Natural killer cell (primary cell): ENCODE measurements at regions not wholly inside any gene's neighbourhood (a gene's known extent, or its start where the extent isn't known, plus 50 kb on each side); places are given as distances from the start of the nearest gene placed in this dataset.

ENCODE experiments used
- ATAC-seq, 3 donors: fragments of 150-1000 bp in 2 of 3; fragments of 200-7000 bp in 1 of 3; cut with Tn5 transposase; 1 replicate in 1 of 3; 2 replicates in 2 of 3; pipeline ENCODE4 v1.10.0; 2021; ENCODE audit warnings: mild to moderate bottlenecking in 2 of 3, moderate library complexity in 2 of 3
- DNase-seq, 2 donors: peaks; one replicate each; pipeline versions ENCODE4 v3.0.0 to v3.0.0-alpha.2; 2013 to 2021; ENCODE audit warnings: mixed read lengths in 1 of 2
- H3K27ac ChIP-seq: one replicate; pipeline ENCODE4 v1.5.1; 2013; ENCODE audit warnings: mild to moderate bottlenecking, low read length
- H3K27me3 ChIP-seq: one replicate; pipeline ENCODE4 v1.6.1; 2013; ENCODE audit warnings: low read length; ENCODE audit not compliant: control insufficient read depth, insufficient read depth
- H3K36me3 ChIP-seq: one replicate; pipeline ENCODE4 v1.6.1; 2013; ENCODE audit warnings: low read length; ENCODE audit not compliant: control insufficient read depth, insufficient read depth
- H3K4me1 ChIP-seq: one replicate; pipeline ENCODE4 v1.6.1; 2013; ENCODE audit warnings: low read length; ENCODE audit not compliant: control insufficient read depth, insufficient read depth
- H3K4me3 ChIP-seq: one replicate; pipeline ENCODE4 v1.5.1; 2013; ENCODE audit warnings: low read length
- H3K9me3 ChIP-seq: one replicate; pipeline ENCODE4 v1.6.1; 2013; ENCODE audit warnings: low read length; ENCODE audit not compliant: control insufficient read depth, insufficient read depth
- H3K27ac Mint-ChIP-seq, 2 donors: one replicate each; pipeline ENCODE4 v1.8.0; 2022; ENCODE audit warnings: mild to moderate bottlenecking in 2 of 2, mixed read lengths in 2 of 2, moderate library complexity in 1 of 2
- H3K27me3 Mint-ChIP-seq, 2 donors: one replicate each; pipeline ENCODE4 v1.8.0; 2022; ENCODE audit warnings: low read depth in 2 of 2, mixed read lengths in 2 of 2
- H3K36me3 Mint-ChIP-seq: one replicate; pipeline ENCODE4 v1.8.0; 2022; ENCODE audit warnings: mixed read lengths
- H3K4me1 Mint-ChIP-seq, 2 donors: one replicate each; pipeline ENCODE4 v1.8.0; 2022; ENCODE audit warnings: mixed read lengths in 2 of 2
- H3K4me3 Mint-ChIP-seq: one replicate; pipeline ENCODE4 v1.8.0; 2022; ENCODE audit warnings: mild to moderate bottlenecking, moderate library complexity, mixed read lengths
- H3K9me3 Mint-ChIP-seq, 2 donors: one replicate each; pipeline ENCODE4 v1.8.0; 2022; ENCODE audit warnings: mixed read lengths in 2 of 2
- WGBS: methylation state at CpG from one replicate; pipeline ENCODE4 v1.1.7; 2013; ENCODE audit warnings: missing lambda C conversion rate; ENCODE audit not compliant: insufficient coverage; 5-methylcytosine and 5-hydroxymethylcytosine counted together
- intact Hi-C: fragments of 100-400 bp; cut with micrococcal nuclease; formaldehyde crosslinking; loops from one replicate; pipeline ENCODE4 v1.14.2; 2022
- TF ChIP-seq, protein P1 (sequence below): fragments of 200-600 bp; IDR thresholded peaks from one replicate; pipeline ENCODE4 v1.8.0; 2022; ENCODE audit warnings: antibody characterized with exemption

DNA sequence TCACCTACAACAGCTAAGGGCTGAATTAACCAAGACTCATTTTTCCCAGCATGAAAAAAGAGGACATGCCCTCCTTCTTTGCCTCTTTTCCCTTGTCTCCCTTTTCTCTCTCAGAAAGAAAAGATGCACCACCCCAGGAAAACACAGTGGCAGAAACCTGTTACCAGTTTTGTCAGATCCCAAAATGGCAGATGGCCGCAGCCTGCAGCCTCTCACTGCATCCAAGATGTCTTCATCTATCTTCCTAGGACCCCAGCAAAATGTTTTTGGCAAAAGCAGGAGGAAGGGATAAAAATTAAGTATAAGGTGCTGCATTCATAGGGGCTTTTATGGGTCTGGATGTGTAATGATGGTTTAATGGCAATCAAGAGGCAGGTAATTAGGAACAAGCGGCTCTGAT is 266.6 kb upstream of the NPVF start:
- intact Hi-C loops: no loop called here
- 92% methylated on average over 2 of the region's 2 CpGs for WGBS
- H3K4me3 Mint-ChIP-seq: no peak overlapping the region

DNA sequence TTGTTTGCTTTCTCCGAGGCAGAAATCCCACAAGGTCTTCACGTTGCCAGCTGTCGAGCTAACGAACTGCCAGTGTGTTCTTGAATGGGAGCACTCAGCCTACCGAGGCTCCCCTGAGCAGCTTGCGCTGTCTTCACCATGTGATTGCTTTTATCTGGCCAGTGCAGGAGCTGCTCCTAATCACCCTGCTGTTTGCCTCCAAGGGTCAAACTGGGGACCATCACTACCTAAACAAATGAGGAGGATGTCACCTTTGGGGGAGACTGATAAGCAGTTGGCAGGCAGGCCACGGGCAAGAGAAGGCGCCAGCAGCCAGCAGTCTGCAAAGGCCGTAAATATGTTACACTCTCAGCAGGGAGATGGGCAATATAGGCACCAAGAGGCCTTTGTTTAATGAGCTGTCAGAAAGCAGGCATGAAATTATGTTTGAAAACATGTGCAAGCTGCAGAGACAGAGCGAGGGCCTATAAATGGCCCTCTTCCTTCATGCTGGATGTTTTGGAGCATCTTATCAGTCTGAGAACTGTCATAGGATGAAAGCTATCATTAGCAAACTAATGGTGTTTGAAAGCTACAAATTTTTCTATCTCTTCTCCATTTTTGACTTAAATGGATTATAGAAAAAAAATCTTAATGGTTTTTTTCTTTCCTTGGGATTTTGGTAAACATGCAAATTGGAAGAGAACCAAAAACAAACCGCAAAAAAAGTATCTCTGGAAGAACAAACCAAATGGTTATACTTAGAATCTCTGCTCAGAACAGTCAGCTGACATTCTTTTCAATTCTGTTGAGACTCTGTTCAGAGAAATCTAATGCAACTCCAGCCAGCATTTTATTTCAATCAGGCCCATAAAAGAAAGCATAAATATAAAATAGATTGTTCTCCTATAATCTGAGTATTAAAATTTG is 267.3 kb upstream of the NPVF start:
- no peak overlapping the region for H3K4me3 Mint-ChIP-seq

More for the DNA sequence above, 266.6 kb upstream of the NPVF start:
- no peaks in the 10 kb centered on the region for H3K36me3 Mint-ChIP-seq
- H3K27ac Mint-ChIP-seq: no peak overlapping the region
- Histone ChIP-seq H3K36me3 (no peaks in the 10 kb centered on the region), H3K4me3 (no peak overlapping the region), H3K4me1 (peaks cover 4% of the 10 kb centered on the region), H3K9me3 (no peaks in the 10 kb centered on the region), H3K27ac (no peak overlapping the region), H3K27me3 (no peaks in the 10 kb centered on the region)
- ATAC-seq: no peak
- TF ChIP-seq, protein P1, sequence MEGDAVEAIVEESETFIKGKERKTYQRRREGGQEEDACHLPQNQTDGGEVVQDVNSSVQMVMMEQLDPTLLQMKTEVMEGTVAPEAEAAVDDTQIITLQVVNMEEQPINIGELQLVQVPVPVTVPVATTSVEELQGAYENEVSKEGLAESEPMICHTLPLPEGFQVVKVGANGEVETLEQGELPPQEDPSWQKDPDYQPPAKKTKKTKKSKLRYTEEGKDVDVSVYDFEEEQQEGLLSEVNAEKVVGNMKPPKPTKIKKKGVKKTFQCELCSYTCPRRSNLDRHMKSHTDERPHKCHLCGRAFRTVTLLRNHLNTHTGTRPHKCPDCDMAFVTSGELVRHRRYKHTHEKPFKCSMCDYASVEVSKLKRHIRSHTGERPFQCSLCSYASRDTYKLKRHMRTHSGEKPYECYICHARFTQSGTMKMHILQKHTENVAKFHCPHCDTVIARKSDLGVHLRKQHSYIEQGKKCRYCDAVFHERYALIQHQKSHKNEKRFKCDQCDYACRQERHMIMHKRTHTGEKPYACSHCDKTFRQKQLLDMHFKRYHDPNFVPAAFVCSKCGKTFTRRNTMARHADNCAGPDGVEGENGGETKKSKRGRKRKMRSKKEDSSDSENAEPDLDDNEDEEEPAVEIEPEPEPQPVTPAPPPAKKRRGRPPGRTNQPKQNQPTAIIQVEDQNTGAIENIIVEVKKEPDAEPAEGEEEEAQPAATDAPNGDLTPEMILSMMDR: no peak
- H3K27me3 Mint-ChIP-seq: no peaks in the 10 kb centered on the region
- no peaks in the 10 kb centered on the region for H3K9me3 Mint-ChIP-seq
- no peak for DNase-seq
- peaks cover 8% of the 10 kb centered on the region in 2 donors for H3K4me1 Mint-ChIP-seq

DNA sequence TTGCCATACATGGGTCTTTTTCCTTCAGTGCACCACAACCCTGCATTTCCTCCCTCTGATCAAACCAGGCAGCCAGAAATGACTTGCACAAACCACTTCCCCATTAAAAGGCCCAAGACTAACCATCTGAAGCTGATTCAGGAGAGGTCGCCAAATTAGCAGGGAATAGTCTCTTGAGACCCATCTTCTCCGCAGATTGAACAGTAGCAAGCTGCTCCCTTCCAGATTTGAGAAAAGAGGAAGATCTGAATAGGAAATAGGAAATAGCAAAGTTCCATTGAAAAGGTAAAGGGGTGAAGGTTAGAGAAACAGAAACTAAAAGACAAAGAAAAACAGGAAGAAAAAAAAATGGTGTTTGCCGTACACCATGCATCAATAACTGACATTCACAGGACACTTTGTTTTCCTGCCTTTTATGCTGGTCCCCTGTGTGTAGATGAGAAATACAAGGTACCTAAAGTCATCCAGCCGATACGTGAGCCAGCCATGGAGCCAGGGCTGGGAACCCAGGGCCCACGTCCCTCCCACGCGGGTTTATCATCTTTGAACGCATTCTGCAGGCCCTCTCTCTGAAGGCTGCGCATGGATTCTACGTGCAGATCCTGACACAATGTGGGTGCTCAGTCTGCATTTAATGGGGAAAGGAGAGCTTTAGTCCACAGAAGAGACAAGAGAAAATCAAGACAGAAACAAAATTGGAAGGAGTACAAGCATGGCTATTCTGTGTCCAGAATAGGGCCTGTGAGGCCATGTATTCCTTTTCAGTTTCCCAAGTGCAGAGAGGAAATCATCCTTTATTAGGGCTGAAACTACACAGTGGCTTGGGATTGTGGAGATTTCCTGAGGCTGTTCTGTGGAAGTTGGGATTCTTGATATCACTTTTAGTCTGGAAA is 268.4 kb upstream of the NPVF start:
- TF ChIP-seq, protein P1: no peak
- Mint-ChIP-seq H3K36me3 (no peaks in the 10 kb centered on the region), H3K4me3 (peak overlapping the region; percentile 77), H3K4me1 (peaks cover 8% of the 10 kb centered on the region in 2 donors), H3K9me3 (no peaks in the 10 kb centered on the region), H3K27ac (peak overlapping the region; percentile 45 to 58), H3K27me3 (no peaks in the 10 kb centered on the region)
- no peaks in the 10 kb centered on the region for H3K9me3 ChIP-seq
- DNase-seq (peak in 1 of 2 donors; percentile 39), ATAC-seq (peak in 2 of 3 donors; percentile 39 to 43)
- no peak overlapping the region for H3K4me3 ChIP-seq
- peak overlapping the region; percentile 54 for H3K27ac ChIP-seq
- WGBS: 61% methylated on average over 10 of the region's 11 CpGs
- H3K36me3 ChIP-seq: no peaks in the 10 kb centered on the region
- H3K27me3 ChIP-seq: no peaks in the 10 kb centered on the region
- intact Hi-C loops: no loop called here
- H3K4me1 ChIP-seq: peaks cover 4% of the 10 kb centered on the region

More for the DNA sequence above, 267.3 kb upstream of the NPVF start:
- TF ChIP-seq, protein P1: no peak
- intact Hi-C loops: no loop called here
- H3K4me1 ChIP-seq: peaks cover 4% of the 10 kb centered on the region
- H3K27me3 ChIP-seq: no peaks in the 10 kb centered on the region
- Mint-ChIP-seq H3K27ac (no peak overlapping the region), H3K9me3 (no peaks in the 10 kb centered on the region), H3K27me3 (no peaks in the 10 kb centered on the region), H3K4me1 (peaks cover 8% of the 10 kb centered on the region in 2 donors), H3K36me3 (no peaks in the 10 kb centered on the region)
- no peaks in the 10 kb centered on the region for H3K9me3 ChIP-seq
- no peaks in the 10 kb centered on the region for H3K36me3 ChIP-seq
- H3K27ac ChIP-seq: no peak overlapping the region
- WGBS: 79% methylated on average over 11 of the region's 11 CpGs
- DNase-seq (no peak), ATAC-seq (no peak)
- H3K4me3 ChIP-seq: no peak overlapping the region
